ENCODE measurements at regions not wholly inside any gene's neighbourhood (a gene's known extent, or its start where the extent isn't known, plus 50 kb on each side); places are given as distances from the start of the nearest gene placed in this dataset.

DNA sequence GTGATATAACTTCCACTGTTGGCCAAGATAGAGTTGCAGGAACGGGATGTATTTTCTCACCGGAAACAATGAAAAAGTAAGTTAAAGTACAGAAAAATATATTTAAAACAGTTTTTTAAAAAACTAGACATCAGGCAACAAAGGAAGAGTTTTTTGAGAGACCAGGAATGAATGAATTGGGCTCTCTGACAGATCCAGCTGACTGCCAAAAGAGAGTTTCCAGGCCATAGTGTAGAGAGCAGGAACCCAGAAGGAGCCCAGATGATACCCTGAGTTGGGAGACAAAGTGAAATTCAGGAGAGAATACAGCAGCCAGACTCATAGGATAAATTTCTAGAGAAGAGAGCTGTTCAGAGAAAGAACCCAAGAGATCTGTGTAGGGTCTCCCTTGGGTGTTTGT is 362.6 kb upstream of the SMIM21 start:
- Mint-ChIP-seq H3K4me3 (ENCODE audit: unreplicated experiment) (no peak overlapping the region), H3K27me3 (ENCODE audit: low read depth) (peaks cover 2% of the 10 kb centered on the region), H3K4me1 (ENCODE audit: low read depth) (no peaks in the 10 kb centered on the region), H3K9me3 (ENCODE audit: low read depth) (peaks cover 13% of the 10 kb centered on the region), H3K27ac (ENCODE audit: unreplicated experiment) (no peak overlapping the region), H3K36me3 (ENCODE audit: low read depth) (no peaks in the 10 kb centered on the region)
- TF ChIP-seq CTCF (IDR thresholded peaks at IDR 0.05): no peak
- no peak for DNase-seq (ENCODE audit: low spot score)

DNA sequence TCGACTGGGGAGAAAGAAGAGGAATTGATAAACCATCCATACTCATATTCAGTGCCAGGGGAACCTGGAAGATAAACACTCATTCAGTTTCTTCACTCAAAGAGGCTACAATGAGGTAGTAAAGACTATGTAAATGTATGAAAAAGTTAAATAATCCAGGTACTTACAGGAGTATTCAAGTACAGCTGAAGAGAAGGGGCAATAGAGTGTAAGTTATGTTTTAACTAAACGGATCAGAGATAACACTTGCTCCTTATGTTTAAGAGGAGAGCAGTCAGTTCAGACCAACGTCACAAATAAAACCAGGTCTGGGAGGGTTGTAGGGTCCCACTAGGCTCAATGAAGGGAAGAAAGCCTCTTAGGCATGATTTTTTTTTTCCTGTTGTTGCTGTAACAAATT is 358.3 kb upstream of the SMIM21 start:
- TF ChIP-seq CTCF (IDR thresholded peaks at IDR 0.05): no peak
- peaks cover 5% of the 10 kb centered on the region for H3K4me1 Mint-ChIP-seq (ENCODE audit: low read depth)
- H3K27ac Mint-ChIP-seq (ENCODE audit: unreplicated experiment): no peak overlapping the region
- no peaks in the 10 kb centered on the region for H3K9me3 Mint-ChIP-seq (ENCODE audit: low read depth)
- H3K27me3 Mint-ChIP-seq (ENCODE audit: low read depth): peaks cover 2% of the 10 kb centered on the region
- no peaks in the 10 kb centered on the region for H3K36me3 Mint-ChIP-seq (ENCODE audit: low read depth)
- DNase-seq (ENCODE audit: low spot score): no peak
- no peak overlapping the region for H3K4me3 Mint-ChIP-seq (ENCODE audit: unreplicated experiment)

GRCh38 chr18:75785206-75785605 is 357.7 kb upstream of the SMIM21 start:
- Mint-ChIP-seq H3K27me3 (ENCODE audit: low read depth) (peaks cover 4% of the 10 kb centered on the region), H3K4me1 (ENCODE audit: low read depth) (peaks cover 5% of the 10 kb centered on the region), H3K9me3 (ENCODE audit: low read depth) (no peaks in the 10 kb centered on the region), H3K36me3 (ENCODE audit: low read depth) (no peaks in the 10 kb centered on the region), H3K27ac (ENCODE audit: unreplicated experiment) (no peak overlapping the region), H3K4me3 (ENCODE audit: unreplicated experiment) (no peak overlapping the region)
- TF ChIP-seq CTCF (IDR thresholded peaks at IDR 0.05): no peak
- DNase-seq (ENCODE audit: low spot score): no peak

GRCh38 chr18:75784390-75784789 is 356.9 kb upstream of the SMIM21 start:
- H3K36me3 Mint-ChIP-seq (ENCODE audit: low read depth): no peaks in the 10 kb centered on the region
- H3K4me1 Mint-ChIP-seq (ENCODE audit: low read depth): peaks cover 5% of the 10 kb centered on the region
- no peak overlapping the region for H3K27ac Mint-ChIP-seq (ENCODE audit: unreplicated experiment)
- peaks cover 8% of the 10 kb centered on the region for H3K27me3 Mint-ChIP-seq (ENCODE audit: low read depth)
- DNase-seq (ENCODE audit: low spot score): no peak
- H3K9me3 Mint-ChIP-seq (ENCODE audit: low read depth): no peaks in the 10 kb centered on the region
- peak overlapping the region; percentile 64 for H3K4me3 Mint-ChIP-seq (ENCODE audit: unreplicated experiment)
- no peak for TF ChIP-seq CTCF (IDR thresholded peaks at IDR 0.05)

- Mint-ChIP-seq H3K9me3 (ENCODE audit: low read depth) (no peaks in the 10 kb centered on the region), H3K27ac (ENCODE audit: unreplicated experiment) (no peak overlapping the region), H3K4me1 (ENCODE audit: low read depth) (peaks cover 5% of the 10 kb centered on the region), H3K4me3 (ENCODE audit: unreplicated experiment) (peak overlapping the region; percentile 64), H3K36me3 (ENCODE audit: low read depth) (no peaks in the 10 kb centered on the region), H3K27me3 (ENCODE audit: low read depth) (peaks cover 12% of the 10 kb centered on the region)
- DNase-seq (ENCODE audit: low spot score): no peak
- TF ChIP-seq CTCF (IDR thresholded peaks at IDR 0.05): no peak
Observed at GRCh38 chr18:75783566-75784281, 356.2 kb upstream of the SMIM21 start.
